HG03469 (cell line): ENCODE measurements at regions not wholly inside any gene's neighbourhood (a gene's known extent, or its start where the extent isn't known, plus 50 kb on each side); places are given as distances from the start of the nearest gene placed in this dataset.

Experiments
- ATAC-seq: cut with Tn5 transposase; IDR thresholded peaks from one replicate; pipeline ENCODE4 v1.9.1; 2021; ENCODE audit warnings: mild to moderate bottlenecking, moderate library complexity, moderate number of reproducible peaks; ENCODE audit not compliant: unreplicated experiment

GRCh38 chr10:62623223-62623622 lies 181.3 kb upstream of the ADO start:
- ATAC-seq = no peak

- no peak for ATAC-seq
Observed at GRCh38 chr10:62625484-62625883, 179.0 kb upstream of the ADO start.

GRCh38 chr10:62626079-62626478 lies 178.4 kb upstream of the ADO start:
- no peak for ATAC-seq

- no peak for ATAC-seq
Observed at GRCh38 chr10:62626817-62627216, 177.7 kb upstream of the ADO start.

GRCh38 chr10:62627983-62628382 lies 176.5 kb upstream of the ADO start:
- ATAC-seq = no peak

GRCh38 chr10:62631241-62631640 lies 173.3 kb upstream of the ADO start:
- ATAC-seq = no peak

- ATAC-seq = peak; percentile 72
Observed at GRCh38 chr10:62632071-62632809, 172.3 kb upstream of the ADO start.

- no peak for ATAC-seq
Observed at GRCh38 chr10:62633976-62634375, 170.5 kb upstream of the ADO start.

GRCh38 chr10:62634576-62634975 lies 169.9 kb upstream of the ADO start:
- no peak for ATAC-seq

GRCh38 chr10:62635127-62635526 lies 169.4 kb upstream of the ADO start:
- ATAC-seq = no peak

- no peak for ATAC-seq
Observed at GRCh38 chr10:62636825-62637248, 167.7 kb upstream of the ADO start.

- ATAC-seq = peak; percentile 51
Observed at GRCh38 chr10:62637249-62638061, 167.1 kb upstream of the ADO start.

GRCh38 chr10:62638062-62638477 lies 166.4 kb upstream of the ADO start:
- peak; percentile 33 for ATAC-seq

GRCh38 chr10:62639144-62639543 lies 165.4 kb upstream of the ADO start:
- ATAC-seq = no peak

- no peak for ATAC-seq
Observed at GRCh38 chr10:62640411-62640810, 164.1 kb upstream of the ADO start.

GRCh38 chr10:62643606-62644587 lies 160.6 kb upstream of the ADO start:
- no peak for ATAC-seq

GRCh38 chr10:62647375-62648092 lies 157.0 kb upstream of the ADO start:
- no peak for ATAC-seq

GRCh38 chr10:62648921-62649320 lies 155.6 kb upstream of the ADO start:
- no peak for ATAC-seq

GRCh38 chr10:62650411-62650810 lies 154.1 kb upstream of the ADO start:
- no peak for ATAC-seq

GRCh38 chr10:62651341-62651740 lies 153.2 kb upstream of the ADO start:
- ATAC-seq = no peak
